Lower lobe of right lung (tissue), 2 donors: ENCODE measurements at regions not wholly inside any gene's neighbourhood (a gene's known extent, or its start where the extent isn't known, plus 50 kb on each side); places are given as distances from the start of the nearest gene placed in this dataset.

ENCODE experiments used
- ATAC-seq, 2 donors: fragments of 200-7000 bp; cut with Tn5 transposase; one replicate each; pipeline ENCODE4 v1.9.1; 2020 to 2022; ENCODE audit warnings: mild to moderate bottlenecking in 2 of 2, moderate library complexity in 2 of 2
- DNase-seq: peaks from one replicate; pipeline ENCODE4 v3.0.0-alpha.2; 2020
- H3K27ac ChIP-seq: fragments of 200-600 bp; one replicate; pipeline ENCODE4 v1.8.0; 2022
- H3K27me3 ChIP-seq: fragments of 200-600 bp; one replicate; pipeline ENCODE4 v1.8.0; 2022; ENCODE audit warnings: low read depth
- H3K36me3 ChIP-seq: fragments of 200-600 bp; one replicate; pipeline ENCODE4 v1.8.0; 2022; ENCODE audit warnings: mild to moderate bottlenecking
- H3K4me1 ChIP-seq: fragments of 200-600 bp; one replicate; pipeline ENCODE4 v1.8.0; 2022
- H3K4me3 ChIP-seq: fragments of 200-600 bp; one replicate; pipeline ENCODE4 v1.8.0; 2022; ENCODE audit warnings: mild to moderate bottlenecking
- H3K9me3 ChIP-seq: fragments of 200-600 bp; one replicate; pipeline ENCODE4 v1.8.0; 2022
- intact Hi-C: fragments of 100-400 bp; cut with DNase I; formaldehyde crosslinking; loops from one replicate; pipeline ENCODE4 v1.11.0; 2022
- TF ChIP-seq, protein P1 (sequence below): fragments of 200-600 bp; IDR thresholded peaks from one replicate; pipeline ENCODE4 v1.8.0; 2022; ENCODE audit warnings: antibody characterized with exemption, mild to moderate bottlenecking
- donor health status: DM: no; HTN: yes; CAD: no; lungs with severe emphysema.

DNA sequence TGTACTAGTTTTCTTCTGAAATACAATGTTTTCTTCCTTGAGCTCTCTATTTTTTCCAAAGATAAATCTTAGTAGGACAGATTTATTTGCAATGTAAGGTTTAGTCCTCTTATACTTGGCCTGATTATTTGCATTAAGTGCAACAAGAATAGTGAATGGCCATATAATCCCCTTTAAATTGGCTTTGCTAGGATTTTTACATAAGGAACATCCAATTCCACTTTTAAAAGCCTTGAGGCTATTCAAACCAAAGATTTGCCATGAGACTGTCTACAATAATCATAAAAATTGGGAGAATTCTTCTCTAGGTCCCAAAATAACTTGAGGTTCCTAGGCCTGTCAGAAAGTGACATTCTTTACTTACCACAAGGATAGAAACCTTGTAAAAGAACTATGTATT lies 128.6 kb upstream of the THSD7A start:
- ATAC-seq: no peak
- intact Hi-C loops: no loop called here
- TF ChIP-seq, protein P1, sequence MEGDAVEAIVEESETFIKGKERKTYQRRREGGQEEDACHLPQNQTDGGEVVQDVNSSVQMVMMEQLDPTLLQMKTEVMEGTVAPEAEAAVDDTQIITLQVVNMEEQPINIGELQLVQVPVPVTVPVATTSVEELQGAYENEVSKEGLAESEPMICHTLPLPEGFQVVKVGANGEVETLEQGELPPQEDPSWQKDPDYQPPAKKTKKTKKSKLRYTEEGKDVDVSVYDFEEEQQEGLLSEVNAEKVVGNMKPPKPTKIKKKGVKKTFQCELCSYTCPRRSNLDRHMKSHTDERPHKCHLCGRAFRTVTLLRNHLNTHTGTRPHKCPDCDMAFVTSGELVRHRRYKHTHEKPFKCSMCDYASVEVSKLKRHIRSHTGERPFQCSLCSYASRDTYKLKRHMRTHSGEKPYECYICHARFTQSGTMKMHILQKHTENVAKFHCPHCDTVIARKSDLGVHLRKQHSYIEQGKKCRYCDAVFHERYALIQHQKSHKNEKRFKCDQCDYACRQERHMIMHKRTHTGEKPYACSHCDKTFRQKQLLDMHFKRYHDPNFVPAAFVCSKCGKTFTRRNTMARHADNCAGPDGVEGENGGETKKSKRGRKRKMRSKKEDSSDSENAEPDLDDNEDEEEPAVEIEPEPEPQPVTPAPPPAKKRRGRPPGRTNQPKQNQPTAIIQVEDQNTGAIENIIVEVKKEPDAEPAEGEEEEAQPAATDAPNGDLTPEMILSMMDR: no peak

DNA sequence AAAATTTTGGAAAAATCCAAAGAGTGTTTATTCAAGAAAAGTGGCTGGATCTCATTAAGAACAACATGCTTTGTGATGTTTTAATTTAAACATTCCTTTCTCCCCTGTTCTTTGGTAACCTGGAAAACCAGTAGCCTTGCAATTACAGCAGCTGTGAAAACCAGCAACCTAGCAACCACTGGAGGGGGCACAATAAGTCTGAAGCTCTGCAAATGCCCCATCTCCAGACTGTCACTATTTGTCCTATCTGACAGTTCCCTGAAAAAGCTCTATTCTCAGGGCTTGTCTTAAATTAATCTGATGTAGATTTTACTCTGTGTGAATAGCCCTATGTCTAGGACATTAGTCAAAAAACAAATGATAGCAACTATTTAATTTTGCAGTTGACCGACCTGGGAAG lies 137.6 kb upstream of the THSD7A start:
- Histone ChIP-seq H3K9me3 (peaks cover 3% of the 10 kb centered on the region), H3K36me3 (no peaks in the 10 kb centered on the region), H3K4me1 (no peaks in the 10 kb centered on the region), H3K27ac (no peak overlapping the region), H3K27me3 (no peaks in the 10 kb centered on the region), H3K4me3 (no peak overlapping the region)
- no peak for DNase-seq
- no peak for ATAC-seq
- TF ChIP-seq, protein P1: no peak
- intact Hi-C loops: no loop called here

More for the DNA sequence above, 128.6 kb upstream of the THSD7A start:
- H3K36me3 ChIP-seq: no peaks in the 10 kb centered on the region
- no peaks in the 10 kb centered on the region for H3K27me3 ChIP-seq
- no peak for DNase-seq
- H3K9me3 ChIP-seq: no peaks in the 10 kb centered on the region
- no peaks in the 10 kb centered on the region for H3K4me1 ChIP-seq
- H3K27ac ChIP-seq: no peak overlapping the region
- no peak overlapping the region for H3K4me3 ChIP-seq

DNA sequence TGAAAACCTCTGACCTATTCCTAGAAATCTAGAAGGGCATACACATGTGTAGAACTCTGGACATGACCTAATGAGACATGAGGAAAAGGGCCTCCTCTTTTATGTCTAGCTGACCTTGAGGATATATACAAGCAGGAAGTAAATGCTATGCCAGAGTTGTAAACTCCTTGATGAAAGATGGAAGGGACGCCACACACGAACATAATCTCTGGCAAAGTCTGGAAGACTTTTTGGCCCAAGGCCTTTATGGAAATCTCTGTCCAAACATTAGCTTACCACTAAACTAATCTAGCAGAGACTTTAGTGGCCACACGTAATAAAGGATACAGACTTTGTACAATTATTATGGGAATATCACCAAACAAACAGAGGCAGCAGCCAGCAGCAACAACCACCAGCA lies 138.1 kb upstream of the THSD7A start:
- Histone ChIP-seq H3K36me3 (no peaks in the 10 kb centered on the region), H3K4me3 (no peak overlapping the region), H3K27ac (no peak overlapping the region), H3K27me3 (no peaks in the 10 kb centered on the region), H3K9me3 (peaks cover 3% of the 10 kb centered on the region), H3K4me1 (no peaks in the 10 kb centered on the region)
- DNase-seq (no peak), ATAC-seq (no peak)
- TF ChIP-seq, protein P1: no peak
- intact Hi-C loops: no loop called here

DNA sequence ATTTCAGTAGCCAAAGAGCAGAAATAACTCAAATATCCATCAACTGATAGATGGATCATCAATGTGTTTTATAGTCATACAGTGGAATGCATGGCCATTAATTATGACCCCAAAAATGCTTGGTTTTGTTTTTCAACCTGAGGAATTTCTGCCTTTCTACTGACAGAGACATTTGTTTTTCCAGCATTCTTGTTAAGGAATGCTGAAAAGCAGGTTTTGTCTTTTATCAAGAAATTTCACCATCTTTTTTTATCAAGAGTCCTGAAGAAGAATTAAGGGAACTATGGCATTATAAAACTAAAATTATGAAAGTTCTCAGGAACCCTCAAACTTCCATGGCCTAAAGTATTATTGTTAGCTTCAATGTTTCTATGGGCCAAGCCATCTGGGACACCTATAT lies 153.4 kb upstream of the THSD7A start:
- no peak for ATAC-seq
- no peak overlapping the region for H3K4me3 ChIP-seq
- no peak overlapping the region for H3K27ac ChIP-seq
- intact Hi-C loops: no loop called here
- H3K4me1 ChIP-seq: no peaks in the 10 kb centered on the region
- TF ChIP-seq, protein P1: no peak
- DNase-seq: no peak
- no peaks in the 10 kb centered on the region for H3K36me3 ChIP-seq
- no peaks in the 10 kb centered on the region for H3K27me3 ChIP-seq
- H3K9me3 ChIP-seq: peaks cover 17% of the 10 kb centered on the region

DNA sequence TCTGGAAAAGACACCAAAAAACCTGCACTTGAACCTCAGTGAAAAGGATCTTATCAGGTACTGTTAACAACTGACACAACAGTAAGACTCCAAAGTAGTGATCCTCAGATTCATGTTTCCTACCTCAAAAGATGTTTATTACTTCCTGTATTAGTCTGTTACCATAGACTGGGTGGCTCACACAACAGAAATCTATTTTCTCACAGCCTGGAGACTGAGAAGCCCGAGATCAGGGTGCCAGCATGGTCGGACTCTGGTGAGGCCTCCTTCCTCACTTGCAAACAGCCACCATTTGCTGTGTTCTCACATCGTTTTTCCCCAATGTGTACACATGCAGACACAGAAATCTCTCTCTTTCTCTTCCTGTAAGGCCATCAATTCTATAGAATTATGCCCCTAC lies 154.0 kb upstream of the THSD7A start:
- intact Hi-C loops: no loop called here

More for the DNA sequence above, 154.0 kb upstream of the THSD7A start:
- Histone ChIP-seq H3K4me1 (no peaks in the 10 kb centered on the region), H3K27me3 (no peaks in the 10 kb centered on the region), H3K9me3 (peaks cover 17% of the 10 kb centered on the region), H3K36me3 (no peaks in the 10 kb centered on the region), H3K4me3 (no peak overlapping the region), H3K27ac (no peak overlapping the region)
- TF ChIP-seq, protein P1: no peak
- ATAC-seq: no peak
- no peak for DNase-seq
